ENCODE measurements at regions not wholly inside any gene's neighbourhood (a gene's known extent, or its start where the extent isn't known, plus 50 kb on each side); places are given as distances from the start of the nearest gene placed in this dataset.

DNA sequence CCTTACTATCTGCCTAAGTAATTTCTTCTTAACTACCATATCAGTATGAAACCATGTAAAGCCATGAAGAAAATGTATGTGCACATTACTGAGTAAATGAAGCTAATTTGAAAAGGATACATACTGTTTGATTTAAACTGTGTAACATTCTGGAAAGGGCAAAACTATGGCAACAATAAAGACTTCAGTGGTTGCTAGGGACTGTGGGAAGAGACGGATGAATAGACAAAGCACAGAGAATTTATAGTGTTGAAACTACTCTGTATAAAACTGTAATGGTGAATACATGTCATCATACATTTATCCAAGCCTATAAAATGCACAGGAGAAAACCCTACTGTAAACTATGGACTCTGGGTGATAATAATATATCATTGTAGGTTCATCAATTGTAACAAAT, 1103.7 kb upstream of the EPHA6 start:
- no peak overlapping the region for H3K27ac Mint-ChIP-seq
- H4K20me1 ChIP-seq (replicated peaks; ENCODE audit: insufficient read depth): no peaks in the 10 kb centered on the region
- H3K27ac ChIP-seq (ENCODE audit: low read depth): no peak overlapping the region
- H3K4me1 Mint-ChIP-seq: peaks cover 9% of the 10 kb centered on the region; the same call in 2 of the 3 replicates
- no peaks in the 10 kb centered on the region for H3K27me3 Mint-ChIP-seq (ENCODE audit: insufficient read depth, low read depth, poor library complexity)
- H3K27me3 ChIP-seq (ENCODE audit: insufficient read depth): no peaks in the 10 kb centered on the region
- H3K4me2 ChIP-seq: no peak overlapping the region
- TF ChIP-seq, protein P1, sequence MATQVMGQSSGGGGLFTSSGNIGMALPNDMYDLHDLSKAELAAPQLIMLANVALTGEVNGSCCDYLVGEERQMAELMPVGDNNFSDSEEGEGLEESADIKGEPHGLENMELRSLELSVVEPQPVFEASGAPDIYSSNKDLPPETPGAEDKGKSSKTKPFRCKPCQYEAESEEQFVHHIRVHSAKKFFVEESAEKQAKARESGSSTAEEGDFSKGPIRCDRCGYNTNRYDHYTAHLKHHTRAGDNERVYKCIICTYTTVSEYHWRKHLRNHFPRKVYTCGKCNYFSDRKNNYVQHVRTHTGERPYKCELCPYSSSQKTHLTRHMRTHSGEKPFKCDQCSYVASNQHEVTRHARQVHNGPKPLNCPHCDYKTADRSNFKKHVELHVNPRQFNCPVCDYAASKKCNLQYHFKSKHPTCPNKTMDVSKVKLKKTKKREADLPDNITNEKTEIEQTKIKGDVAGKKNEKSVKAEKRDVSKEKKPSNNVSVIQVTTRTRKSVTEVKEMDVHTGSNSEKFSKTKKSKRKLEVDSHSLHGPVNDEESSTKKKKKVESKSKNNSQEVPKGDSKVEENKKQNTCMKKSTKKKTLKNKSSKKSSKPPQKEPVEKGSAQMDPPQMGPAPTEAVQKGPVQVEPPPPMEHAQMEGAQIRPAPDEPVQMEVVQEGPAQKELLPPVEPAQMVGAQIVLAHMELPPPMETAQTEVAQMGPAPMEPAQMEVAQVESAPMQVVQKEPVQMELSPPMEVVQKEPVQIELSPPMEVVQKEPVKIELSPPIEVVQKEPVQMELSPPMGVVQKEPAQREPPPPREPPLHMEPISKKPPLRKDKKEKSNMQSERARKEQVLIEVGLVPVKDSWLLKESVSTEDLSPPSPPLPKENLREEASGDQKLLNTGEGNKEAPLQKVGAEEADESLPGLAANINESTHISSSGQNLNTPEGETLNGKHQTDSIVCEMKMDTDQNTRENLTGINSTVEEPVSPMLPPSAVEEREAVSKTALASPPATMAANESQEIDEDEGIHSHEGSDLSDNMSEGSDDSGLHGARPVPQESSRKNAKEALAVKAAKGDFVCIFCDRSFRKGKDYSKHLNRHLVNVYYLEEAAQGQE (IDR thresholded peaks at IDR 0.05; ENCODE audit: unreplicated experiment): no peak
- TF ChIP-seq NANOG (IDR thresholded peaks at IDR 0.05; ENCODE audit: borderline replicate concordance) (no peak), ZNF331 (CRISPR knock-in tag; IDR thresholded peaks at IDR 0.05; ENCODE audit: low read depth) (no peak), STAT1 (IDR thresholded peaks at IDR 0.05; ENCODE audit: unreplicated experiment) (no peak), JUNB (IDR thresholded peaks at IDR 0.05; ENCODE audit: unreplicated experiment) (no peak), EZH2phosphoT487 (IDR thresholded peaks at IDR 0.05; ENCODE audit: unreplicated experiment) (no peak), ZNF114 (CRISPR knock-in tag; IDR thresholded peaks at IDR 0.05) (no peak), POLR2AphosphoS5 (IDR thresholded peaks at IDR 0.05; ENCODE audit: low read depth) (no peak)
- TF ChIP-seq, protein P2, sequence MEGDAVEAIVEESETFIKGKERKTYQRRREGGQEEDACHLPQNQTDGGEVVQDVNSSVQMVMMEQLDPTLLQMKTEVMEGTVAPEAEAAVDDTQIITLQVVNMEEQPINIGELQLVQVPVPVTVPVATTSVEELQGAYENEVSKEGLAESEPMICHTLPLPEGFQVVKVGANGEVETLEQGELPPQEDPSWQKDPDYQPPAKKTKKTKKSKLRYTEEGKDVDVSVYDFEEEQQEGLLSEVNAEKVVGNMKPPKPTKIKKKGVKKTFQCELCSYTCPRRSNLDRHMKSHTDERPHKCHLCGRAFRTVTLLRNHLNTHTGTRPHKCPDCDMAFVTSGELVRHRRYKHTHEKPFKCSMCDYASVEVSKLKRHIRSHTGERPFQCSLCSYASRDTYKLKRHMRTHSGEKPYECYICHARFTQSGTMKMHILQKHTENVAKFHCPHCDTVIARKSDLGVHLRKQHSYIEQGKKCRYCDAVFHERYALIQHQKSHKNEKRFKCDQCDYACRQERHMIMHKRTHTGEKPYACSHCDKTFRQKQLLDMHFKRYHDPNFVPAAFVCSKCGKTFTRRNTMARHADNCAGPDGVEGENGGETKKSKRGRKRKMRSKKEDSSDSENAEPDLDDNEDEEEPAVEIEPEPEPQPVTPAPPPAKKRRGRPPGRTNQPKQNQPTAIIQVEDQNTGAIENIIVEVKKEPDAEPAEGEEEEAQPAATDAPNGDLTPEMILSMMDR (conservative IDR thresholded peaks at IDR 0.05; ENCODE audit: low read depth in 2 of 2): no peak
- TF ChIP-seq, protein P3, sequence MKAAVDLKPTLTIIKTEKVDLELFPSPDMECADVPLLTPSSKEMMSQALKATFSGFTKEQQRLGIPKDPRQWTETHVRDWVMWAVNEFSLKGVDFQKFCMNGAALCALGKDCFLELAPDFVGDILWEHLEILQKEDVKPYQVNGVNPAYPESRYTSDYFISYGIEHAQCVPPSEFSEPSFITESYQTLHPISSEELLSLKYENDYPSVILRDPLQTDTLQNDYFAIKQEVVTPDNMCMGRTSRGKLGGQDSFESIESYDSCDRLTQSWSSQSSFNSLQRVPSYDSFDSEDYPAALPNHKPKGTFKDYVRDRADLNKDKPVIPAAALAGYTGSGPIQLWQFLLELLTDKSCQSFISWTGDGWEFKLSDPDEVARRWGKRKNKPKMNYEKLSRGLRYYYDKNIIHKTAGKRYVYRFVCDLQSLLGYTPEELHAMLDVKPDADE (IDR thresholded peaks at IDR 0.05): no peak
- TF ChIP-seq, protein P4, sequence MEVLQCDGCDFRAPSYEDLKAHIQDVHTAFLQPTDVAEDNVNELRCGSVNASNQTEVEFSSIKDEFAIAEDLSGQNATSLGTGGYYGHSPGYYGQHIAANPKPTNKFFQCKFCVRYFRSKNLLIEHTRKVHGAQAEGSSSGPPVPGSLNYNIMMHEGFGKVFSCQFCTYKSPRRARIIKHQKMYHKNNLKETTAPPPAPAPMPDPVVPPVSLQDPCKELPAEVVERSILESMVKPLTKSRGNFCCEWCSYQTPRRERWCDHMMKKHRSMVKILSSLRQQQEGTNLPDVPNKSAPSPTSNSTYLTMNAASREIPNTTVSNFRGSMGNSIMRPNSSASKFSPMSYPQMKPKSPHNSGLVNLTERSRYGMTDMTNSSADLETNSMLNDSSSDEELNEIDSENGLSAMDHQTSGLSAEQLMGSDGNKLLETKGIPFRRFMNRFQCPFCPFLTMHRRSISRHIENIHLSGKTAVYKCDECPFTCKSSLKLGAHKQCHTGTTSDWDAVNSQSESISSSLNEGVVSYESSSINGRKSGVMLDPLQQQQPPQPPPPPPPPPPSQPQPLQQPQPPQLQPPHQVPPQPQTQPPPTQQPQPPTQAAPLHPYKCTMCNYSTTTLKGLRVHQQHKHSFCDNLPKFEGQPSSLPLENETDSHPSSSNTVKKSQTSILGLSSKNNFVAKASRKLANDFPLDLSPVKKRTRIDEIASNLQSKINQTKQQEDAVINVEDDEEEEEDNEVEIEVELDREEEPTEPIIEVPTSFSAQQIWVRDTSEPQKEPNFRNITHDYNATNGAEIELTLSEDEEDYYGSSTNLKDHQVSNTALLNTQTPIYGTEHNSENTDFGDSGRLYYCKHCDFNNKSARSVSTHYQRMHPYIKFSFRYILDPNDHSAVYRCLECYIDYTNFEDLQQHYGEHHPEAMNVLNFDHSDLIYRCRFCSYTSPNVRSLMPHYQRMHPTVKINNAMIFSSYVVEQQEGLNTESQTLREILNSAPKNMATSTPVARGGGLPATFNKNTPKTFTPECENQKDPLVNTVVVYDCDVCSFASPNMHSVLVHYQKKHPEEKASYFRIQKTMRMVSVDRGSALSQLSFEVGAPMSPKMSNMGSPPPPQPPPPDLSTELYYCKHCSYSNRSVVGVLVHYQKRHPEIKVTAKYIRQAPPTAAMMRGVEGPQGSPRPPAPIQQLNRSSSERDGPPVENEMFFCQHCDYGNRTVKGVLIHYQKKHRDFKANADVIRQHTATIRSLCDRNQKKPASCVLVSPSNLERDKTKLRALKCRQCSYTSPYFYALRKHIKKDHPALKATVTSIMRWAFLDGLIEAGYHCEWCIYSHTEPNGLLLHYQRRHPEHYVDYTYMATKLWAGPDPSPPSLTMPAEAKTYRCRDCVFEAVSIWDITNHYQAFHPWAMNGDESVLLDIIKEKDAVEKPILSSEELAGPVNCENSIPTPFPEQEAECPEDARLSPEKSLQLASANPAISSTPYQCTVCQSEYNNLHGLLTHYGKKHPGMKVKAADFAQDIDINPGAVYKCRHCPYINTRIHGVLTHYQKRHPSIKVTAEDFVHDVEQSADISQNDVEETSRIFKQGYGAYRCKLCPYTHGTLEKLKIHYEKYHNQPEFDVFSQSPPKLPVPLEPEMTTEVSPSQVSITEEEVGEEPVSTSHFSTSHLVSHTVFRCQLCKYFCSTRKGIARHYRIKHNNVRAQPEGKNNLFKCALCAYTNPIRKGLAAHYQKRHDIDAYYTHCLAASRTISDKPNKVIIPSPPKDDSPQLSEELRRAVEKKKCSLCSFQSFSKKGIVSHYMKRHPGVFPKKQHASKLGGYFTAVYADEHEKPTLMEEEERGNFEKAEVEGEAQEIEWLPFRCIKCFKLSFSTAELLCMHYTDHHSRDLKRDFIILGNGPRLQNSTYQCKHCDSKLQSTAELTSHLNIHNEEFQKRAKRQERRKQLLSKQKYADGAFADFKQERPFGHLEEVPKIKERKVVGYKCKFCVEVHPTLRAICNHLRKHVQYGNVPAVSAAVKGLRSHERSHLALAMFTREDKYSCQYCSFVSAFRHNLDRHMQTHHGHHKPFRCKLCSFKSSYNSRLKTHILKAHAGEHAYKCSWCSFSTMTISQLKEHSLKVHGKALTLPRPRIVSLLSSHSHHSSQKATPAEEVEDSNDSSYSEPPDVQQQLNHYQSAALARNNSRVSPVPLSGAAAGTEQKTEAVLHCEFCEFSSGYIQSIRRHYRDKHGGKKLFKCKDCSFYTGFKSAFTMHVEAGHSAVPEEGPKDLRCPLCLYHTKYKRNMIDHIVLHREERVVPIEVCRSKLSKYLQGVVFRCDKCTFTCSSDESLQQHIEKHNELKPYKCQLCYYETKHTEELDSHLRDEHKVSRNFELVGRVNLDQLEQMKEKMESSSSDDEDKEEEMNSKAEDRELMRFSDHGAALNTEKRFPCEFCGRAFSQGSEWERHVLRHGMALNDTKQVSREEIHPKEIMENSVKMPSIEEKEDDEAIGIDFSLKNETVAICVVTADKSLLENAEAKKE (CRISPR knock-in tag; IDR thresholded peaks at IDR 0.05): no peak
- no peaks in the 10 kb centered on the region for H3K36me3 ChIP-seq (ENCODE audit: insufficient read depth)
- DNase-seq (ENCODE audit: low spot score) (no peak), ATAC-seq (no peak)
- no peaks in the 10 kb centered on the region for H3K9me2 ChIP-seq (ENCODE audit: insufficient read depth)
- H3K79me2 ChIP-seq (replicated peaks; ENCODE audit: insufficient read depth): no peaks in the 10 kb centered on the region
- peaks cover 9% of the 10 kb centered on the region for H3K4me1 ChIP-seq (ENCODE audit: insufficient read depth)
- H3K9me3 Mint-ChIP-seq: 0 out of 3 replicates have a peak, but pooled peaks cover 3% of the 10 kb centered on the region
- H3K36me3 Mint-ChIP-seq (ENCODE audit: low read depth): no peaks in the 10 kb centered on the region; the same call in 2 of the 3 replicates
- no peak overlapping the region for H3K4me3 ChIP-seq
- H2AFZ ChIP-seq: no peak overlapping the region
- no peak overlapping the region for H3K4me3 Mint-ChIP-seq
- no peaks in the 10 kb centered on the region for H3F3A ChIP-seq (replicated peaks; ENCODE audit: low read depth)

Data from GM23338 (cell line).